HL-60/S4 treated with retinoic acid at 250 ng/mL for 4 days and 3 days (cell line): ENCODE measurements at regions not wholly inside any gene's neighbourhood (a gene's known extent, or its start where the extent isn't known, plus 50 kb on each side); places are given as distances from the start of the nearest gene placed in this dataset.

Experiments
- in situ Hi-C: fragments of 300-500 bp; cut with MboI; formaldehyde crosslinking; loops from 2 replicates; pipeline ENCODE4 v1.7.0; 2022; ENCODE audit warnings: low sequenced_read_pairs

GRCh38 chr6:99852031-99852430 is 142.0 kb downstream of the MCHR2 start:
- in situ Hi-C loops = no loop called here

- in situ Hi-C loops = no loop called here
These were observed 127.0 kb downstream of the MCHR2 start for GRCh38 chr6:99867026-99867425.

DNA sequence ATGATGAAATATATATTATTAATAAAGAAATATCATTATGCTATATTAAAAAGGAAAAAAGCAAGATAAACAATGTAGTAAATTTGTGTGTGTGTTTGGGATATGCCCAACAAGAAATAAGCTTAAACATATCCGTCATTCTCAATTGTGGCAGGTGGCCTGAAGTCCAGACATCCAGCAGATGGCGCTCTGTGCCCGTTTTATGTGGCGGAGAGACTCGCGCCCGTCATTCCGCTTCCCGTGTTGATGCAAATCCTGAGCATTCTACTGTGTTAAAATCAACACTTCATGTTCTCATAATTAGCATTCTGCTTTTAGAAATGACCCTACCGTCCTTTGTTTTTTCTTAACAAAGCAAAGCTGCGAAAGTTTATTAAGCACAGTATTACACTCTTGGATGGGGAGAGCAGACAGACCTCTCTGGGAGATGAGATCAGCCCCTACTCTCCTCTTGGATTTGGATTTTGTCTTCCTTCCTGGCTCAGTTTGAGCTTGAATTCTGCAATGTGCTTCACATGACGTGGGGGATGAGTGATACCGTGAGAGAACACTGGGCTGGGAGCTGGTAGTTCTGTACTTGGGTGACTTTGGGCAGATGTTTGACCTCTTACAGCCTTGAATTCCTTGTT is 125.8 kb downstream of the MCHR2 start:
- in situ Hi-C loops = no loop called here
